ENCODE measurements at regions not wholly inside any gene's neighbourhood (a gene's known extent, or its start where the extent isn't known, plus 50 kb on each side); places are given as distances from the start of the nearest gene placed in this dataset.

DNA sequence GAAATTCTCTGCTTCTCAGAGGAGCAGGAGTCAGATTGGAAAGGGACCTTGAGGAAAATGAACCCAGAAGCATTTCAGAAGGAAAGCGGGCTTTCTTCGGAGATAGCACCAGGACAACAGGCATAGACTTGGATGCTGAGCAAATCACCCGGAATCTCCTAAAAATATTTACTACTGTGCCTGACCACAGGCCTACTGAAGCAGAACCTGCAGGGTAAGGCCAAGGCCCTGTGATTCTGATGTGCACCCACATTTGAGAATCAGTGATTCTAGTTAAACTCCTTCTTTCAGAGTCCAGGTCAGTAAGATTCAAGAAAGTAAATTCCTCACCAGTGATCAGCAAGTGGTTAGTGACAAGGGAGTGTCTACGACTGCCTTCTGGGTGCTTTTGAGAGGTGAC, 307.3 kb upstream of the DUSP10 start:
- TF ChIP-seq ZEB2 (tag by site-specific recombination; IDR thresholded peaks at IDR 0.05) = no peak
- TF ChIP-seq, protein P1, sequence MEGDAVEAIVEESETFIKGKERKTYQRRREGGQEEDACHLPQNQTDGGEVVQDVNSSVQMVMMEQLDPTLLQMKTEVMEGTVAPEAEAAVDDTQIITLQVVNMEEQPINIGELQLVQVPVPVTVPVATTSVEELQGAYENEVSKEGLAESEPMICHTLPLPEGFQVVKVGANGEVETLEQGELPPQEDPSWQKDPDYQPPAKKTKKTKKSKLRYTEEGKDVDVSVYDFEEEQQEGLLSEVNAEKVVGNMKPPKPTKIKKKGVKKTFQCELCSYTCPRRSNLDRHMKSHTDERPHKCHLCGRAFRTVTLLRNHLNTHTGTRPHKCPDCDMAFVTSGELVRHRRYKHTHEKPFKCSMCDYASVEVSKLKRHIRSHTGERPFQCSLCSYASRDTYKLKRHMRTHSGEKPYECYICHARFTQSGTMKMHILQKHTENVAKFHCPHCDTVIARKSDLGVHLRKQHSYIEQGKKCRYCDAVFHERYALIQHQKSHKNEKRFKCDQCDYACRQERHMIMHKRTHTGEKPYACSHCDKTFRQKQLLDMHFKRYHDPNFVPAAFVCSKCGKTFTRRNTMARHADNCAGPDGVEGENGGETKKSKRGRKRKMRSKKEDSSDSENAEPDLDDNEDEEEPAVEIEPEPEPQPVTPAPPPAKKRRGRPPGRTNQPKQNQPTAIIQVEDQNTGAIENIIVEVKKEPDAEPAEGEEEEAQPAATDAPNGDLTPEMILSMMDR (tag by site-specific recombination; IDR thresholded peaks at IDR 0.05) = no peak
- TF ChIP-seq, protein P2, sequence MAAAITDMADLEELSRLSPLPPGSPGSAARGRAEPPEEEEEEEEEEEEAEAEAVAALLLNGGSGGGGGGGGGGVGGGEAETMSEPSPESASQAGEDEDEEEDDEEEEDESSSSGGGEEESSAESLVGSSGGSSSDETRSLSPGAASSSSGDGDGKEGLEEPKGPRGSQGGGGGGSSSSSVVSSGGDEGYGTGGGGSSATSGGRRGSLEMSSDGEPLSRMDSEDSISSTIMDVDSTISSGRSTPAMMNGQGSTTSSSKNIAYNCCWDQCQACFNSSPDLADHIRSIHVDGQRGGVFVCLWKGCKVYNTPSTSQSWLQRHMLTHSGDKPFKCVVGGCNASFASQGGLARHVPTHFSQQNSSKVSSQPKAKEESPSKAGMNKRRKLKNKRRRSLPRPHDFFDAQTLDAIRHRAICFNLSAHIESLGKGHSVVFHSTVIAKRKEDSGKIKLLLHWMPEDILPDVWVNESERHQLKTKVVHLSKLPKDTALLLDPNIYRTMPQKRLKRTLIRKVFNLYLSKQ (tag by site-specific recombination; IDR thresholded peaks at IDR 0.05; ENCODE audit: borderline replicate concordance) = no peak
- no peak for TF ChIP-seq ZNF423 (tag by site-specific recombination; IDR thresholded peaks at IDR 0.05)
- TF ChIP-seq ZNF776 (tag by site-specific recombination; IDR thresholded peaks at IDR 0.05; ENCODE audit: borderline replicate concordance) = no peak

Measured in HEK293 (cell line).